Karpas-422 (cell line): ENCODE measurements at regions not wholly inside any gene's neighbourhood (a gene's known extent, or its start where the extent isn't known, plus 50 kb on each side); places are given as distances from the start of the nearest gene placed in this dataset.

ENCODE experiments used
- DNase-seq: peaks from one replicate; pipeline ENCODE4 v3.0.0-alpha.2; 2015
- H2AFZ ChIP-seq: fragments of 200-600 bp; sonication (generic); 2 replicates; pipeline ENCODE4 v1.6.1; 2014; ENCODE audit warnings: antibody characterized with exemption, low read length, mixed read lengths
- H3K27ac ChIP-seq: fragments of 200-600 bp; sonication (generic); 2 replicates; pipeline ENCODE4 v1.5.1; 2014; ENCODE audit warnings: mild to moderate bottlenecking, low read length, moderate library complexity
- H3K27me3 ChIP-seq: fragments of 200-600 bp; sonication (generic); 2 replicates; pipeline ENCODE4 v1.6.1; 2014; ENCODE audit warnings: low read length, mixed read lengths
- H3K36me3 ChIP-seq: fragments of 200-600 bp; sonication (generic); 2 replicates; pipeline ENCODE4 v1.6.1; 2014; ENCODE audit warnings: low read length, mixed read lengths; ENCODE audit not compliant: insufficient read depth
- H3K4me1 ChIP-seq: fragments of 200-600 bp; sonication (generic); 2 replicates; pipeline ENCODE4 v1.6.1; 2014; ENCODE audit warnings: mild to moderate bottlenecking, low read length, mixed read lengths
- H3K4me2 ChIP-seq: fragments of 200-600 bp; sonication (generic); 2 replicates; pipeline ENCODE4 v1.6.1; 2014; ENCODE audit warnings: low read length, low read depth, mild to moderate bottlenecking; ENCODE audit not compliant: poor library complexity, severe bottlenecking
- H3K4me3 ChIP-seq: fragments of 200-600 bp; sonication (generic); 2 replicates; pipeline ENCODE4 v1.5.1; 2014; ENCODE audit warnings: mild to moderate bottlenecking, antibody characterized with exemption, low read length, mixed read lengths
- H3K79me2 ChIP-seq: fragments of 200-600 bp; sonication (generic); 2 replicates; pipeline ENCODE4 v1.6.1; 2014; ENCODE audit warnings: mild to moderate bottlenecking, low read length, mixed read lengths
- H3K9ac ChIP-seq: fragments of 200-600 bp; sonication (generic); 2 replicates; pipeline ENCODE4 v1.6.0; 2014; ENCODE audit warnings: low read length
- H3K9me2 ChIP-seq: fragments of 200-600 bp; sonication (generic), shearing (Covaris generic); replicated peaks from 2 replicates; pipeline ENCODE4 v1.6.0; 2014; ENCODE audit warnings: mild to moderate bottlenecking, low read length, moderate library complexity; ENCODE audit not compliant: insufficient read depth
- H3K9me3 ChIP-seq: fragments of 300-700, 200-600 bp; sonication (generic); 2 replicates; pipeline ENCODE4 v1.6.1; 2014; ENCODE audit warnings: low read length, mixed read lengths
- H4K20me1 ChIP-seq: fragments of 200-600 bp; sonication (generic); 2 replicates; pipeline ENCODE4 v1.6.1; 2014; ENCODE audit warnings: mild to moderate bottlenecking, antibody characterized with exemption, low read length, low read depth; ENCODE audit not compliant: insufficient read depth

DNA sequence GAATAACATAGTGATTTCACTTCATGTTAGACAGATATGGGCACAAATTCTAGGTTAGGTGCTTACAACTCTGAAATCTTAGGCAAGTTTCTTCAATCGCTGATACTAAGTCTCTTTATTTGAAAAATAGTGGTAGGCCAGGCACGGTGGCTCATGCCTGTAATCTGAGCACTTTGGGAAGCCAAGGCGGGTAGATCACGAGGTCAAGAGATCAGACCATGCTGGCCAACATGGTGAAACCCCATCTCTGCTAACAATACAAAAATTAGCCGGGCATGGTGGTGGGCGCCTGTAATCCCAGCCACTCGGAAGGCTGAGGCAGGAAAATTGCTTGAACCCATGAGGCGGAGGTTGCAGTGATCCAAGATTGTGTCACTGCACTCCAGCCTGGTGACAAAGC lies 729.4 kb downstream of the METTL15 start:
- Histone ChIP-seq H3K4me1 (no peaks in the 10 kb centered on the region), H3K79me2 (no peaks in the 10 kb centered on the region), H3K4me2 (no peak overlapping the region), H3K4me3 (no peak overlapping the region), H3K9me2 (no peaks in the 10 kb centered on the region), H3K36me3 (no peaks in the 10 kb centered on the region), H3K9ac (no peak overlapping the region), H2AFZ (no peak overlapping the region), H4K20me1 (no peaks in the 10 kb centered on the region), H3K27ac (no peak overlapping the region), H3K9me3 (no peaks in the 10 kb centered on the region), H3K27me3 (no peaks in the 10 kb centered on the region)
- no peak for DNase-seq

- Histone ChIP-seq H3K79me2 (no peaks in the 10 kb centered on the region), H3K4me1 (no peaks in the 10 kb centered on the region), H3K9me3 (no peaks in the 10 kb centered on the region), H3K4me3 (no peak overlapping the region), H3K9me2 (no peaks in the 10 kb centered on the region), H3K27ac (no peak overlapping the region), H3K36me3 (no peaks in the 10 kb centered on the region), H3K9ac (no peak overlapping the region), H3K4me2 (no peak overlapping the region), H4K20me1 (no peaks in the 10 kb centered on the region), H2AFZ (no peak overlapping the region), H3K27me3 (no peaks in the 10 kb centered on the region)
- DNase-seq, result no peak
Observed at GRCh38 chr11:28836285-28837081, 728.3 kb downstream of the METTL15 start.

- Histone ChIP-seq H3K9me3 (no peaks in the 10 kb centered on the region), H2AFZ (no peak overlapping the region), H3K36me3 (no peaks in the 10 kb centered on the region), H3K4me2 (no peak overlapping the region), H3K27me3 (no peaks in the 10 kb centered on the region), H3K9me2 (no peaks in the 10 kb centered on the region), H3K4me1 (no peaks in the 10 kb centered on the region), H3K27ac (no peak overlapping the region), H3K4me3 (no peak overlapping the region), H3K79me2 (no peaks in the 10 kb centered on the region), H4K20me1 (no peaks in the 10 kb centered on the region), H3K9ac (no peak overlapping the region)
- DNase-seq, result no peak
Observed at GRCh38 chr11:28835790-28836189, 727.6 kb downstream of the METTL15 start.

DNA sequence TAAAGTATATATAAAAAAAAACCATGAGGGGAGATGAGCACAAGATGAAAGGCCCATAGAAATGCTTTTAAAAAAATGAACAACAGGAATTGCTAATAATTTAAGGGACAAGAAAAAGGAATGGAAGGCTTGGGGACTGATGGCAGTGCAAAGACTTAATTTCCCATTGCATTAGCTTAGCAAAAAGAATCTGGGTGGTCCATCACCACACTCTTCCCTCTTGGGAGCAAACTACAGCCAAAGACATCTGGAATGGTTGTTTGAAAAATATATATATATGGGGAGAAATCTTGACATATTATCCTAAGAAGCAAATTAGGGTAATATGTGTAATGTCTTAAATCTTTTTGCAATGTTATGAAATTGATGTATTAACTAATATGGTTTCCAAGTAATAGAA lies 727.1 kb downstream of the METTL15 start:
- Histone ChIP-seq H4K20me1 (no peaks in the 10 kb centered on the region), H3K4me2 (no peak overlapping the region), H3K27me3 (no peaks in the 10 kb centered on the region), H3K27ac (no peak overlapping the region), H3K36me3 (no peaks in the 10 kb centered on the region), H3K4me3 (no peak overlapping the region), H3K4me1 (no peaks in the 10 kb centered on the region), H3K9me3 (no peaks in the 10 kb centered on the region), H3K9ac (no peak overlapping the region), H3K79me2 (no peaks in the 10 kb centered on the region), H3K9me2 (no peaks in the 10 kb centered on the region), H2AFZ (no peak overlapping the region)
- DNase-seq, result no peak

GRCh38 chr11:28834877-28835276 lies 726.7 kb downstream of the METTL15 start:
- H4K20me1 ChIP-seq, result no peaks in the 10 kb centered on the region

GRCh38 chr11:28833670-28834069 lies 725.5 kb downstream of the METTL15 start:
- Histone ChIP-seq H3K4me1 (no peaks in the 10 kb centered on the region), H3K9me2 (no peaks in the 10 kb centered on the region), H3K27ac (no peak overlapping the region), H4K20me1 (no peaks in the 10 kb centered on the region), H3K27me3 (no peaks in the 10 kb centered on the region), H3K9me3 (no peaks in the 10 kb centered on the region), H3K4me2 (no peak overlapping the region), H3K36me3 (no peaks in the 10 kb centered on the region), H3K79me2 (no peaks in the 10 kb centered on the region), H2AFZ (no peak overlapping the region), H3K9ac (no peak overlapping the region), H3K4me3 (no peak overlapping the region)
- no peak for DNase-seq

More at GRCh38 chr11:28834877-28835276, 726.7 kb downstream of the METTL15 start:
- H3K79me2 ChIP-seq, result no peaks in the 10 kb centered on the region
- DNase-seq, result no peak
- H2AFZ ChIP-seq, result no peak overlapping the region
- H3K4me2 ChIP-seq, result no peak overlapping the region
- no peak overlapping the region for H3K27ac ChIP-seq
- H3K4me1 ChIP-seq, result no peaks in the 10 kb centered on the region
- no peak overlapping the region for H3K9ac ChIP-seq
- no peaks in the 10 kb centered on the region for H3K27me3 ChIP-seq
- no peaks in the 10 kb centered on the region for H3K36me3 ChIP-seq
- no peak overlapping the region for H3K4me3 ChIP-seq
- H3K9me2 ChIP-seq, result no peaks in the 10 kb centered on the region
- H3K9me3 ChIP-seq, result no peaks in the 10 kb centered on the region

DNA sequence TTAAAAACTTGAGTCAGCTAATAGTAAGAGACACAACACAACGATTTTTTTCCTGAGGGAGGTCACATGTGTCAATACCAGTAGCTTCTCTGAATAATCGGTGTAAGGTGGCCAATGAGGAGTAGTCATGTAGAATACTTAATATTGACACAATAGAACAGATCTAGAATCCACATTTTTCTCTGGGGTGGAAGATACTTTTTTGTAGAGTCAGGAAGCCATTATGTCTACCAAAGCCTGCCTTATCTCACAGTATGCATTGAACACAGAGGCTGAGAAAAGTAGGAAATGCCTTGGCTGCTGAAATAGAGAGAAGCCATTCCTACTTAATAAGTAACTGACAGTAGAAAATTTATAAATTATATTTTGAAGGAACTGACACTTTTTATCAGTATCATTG lies 725.0 kb downstream of the METTL15 start:
- Histone ChIP-seq H3K79me2 (no peaks in the 10 kb centered on the region), H3K9me2 (no peaks in the 10 kb centered on the region), H3K27me3 (no peaks in the 10 kb centered on the region), H3K4me3 (no peak overlapping the region), H3K4me1 (no peaks in the 10 kb centered on the region), H3K27ac (no peak overlapping the region), H3K36me3 (no peaks in the 10 kb centered on the region), H3K4me2 (no peak overlapping the region), H3K9ac (no peak overlapping the region), H3K9me3 (no peaks in the 10 kb centered on the region), H2AFZ (no peak overlapping the region), H4K20me1 (no peaks in the 10 kb centered on the region)
- no peak for DNase-seq

- H3K36me3 ChIP-seq, result no peaks in the 10 kb centered on the region
- peaks cover 7% of the 10 kb centered on the region; the same call in 1 of the 2 replicates for H3K9me3 ChIP-seq
- no peaks in the 10 kb centered on the region for H3K4me1 ChIP-seq
- H3K79me2 ChIP-seq, result no peaks in the 10 kb centered on the region
- no peak overlapping the region for H3K4me2 ChIP-seq
- H3K9ac ChIP-seq, result no peak overlapping the region
- no peaks in the 10 kb centered on the region for H4K20me1 ChIP-seq
- no peak for DNase-seq
- no peak overlapping the region for H2AFZ ChIP-seq
- H3K27ac ChIP-seq, result no peak overlapping the region
- H3K4me3 ChIP-seq, result no peak overlapping the region
- no peaks in the 10 kb centered on the region for H3K27me3 ChIP-seq
- H3K9me2 ChIP-seq, result no peaks in the 10 kb centered on the region
Observed at GRCh38 chr11:28826807-28827206, 718.6 kb downstream of the METTL15 start.
